Fibroblast of skin of right biceps (primary cell): ENCODE measurements at regions not wholly inside any gene's neighbourhood (a gene's known extent, or its start where the extent isn't known, plus 50 kb on each side); places are given as distances from the start of the nearest gene placed in this dataset.
A peak's percentile ranks its signal among the peaks of the same experiment; 100 is the strongest.
"Not testable (repeated sequence)": the region's sequence is repeated elsewhere in the genome, so short reads cannot be mapped to it uniquely, and the experiment has no call there.

ENCODE experiments used
- DNase-seq: peaks from one replicate; pipeline ENCODE4 v3.0.0-alpha.2; 2013

DNA sequence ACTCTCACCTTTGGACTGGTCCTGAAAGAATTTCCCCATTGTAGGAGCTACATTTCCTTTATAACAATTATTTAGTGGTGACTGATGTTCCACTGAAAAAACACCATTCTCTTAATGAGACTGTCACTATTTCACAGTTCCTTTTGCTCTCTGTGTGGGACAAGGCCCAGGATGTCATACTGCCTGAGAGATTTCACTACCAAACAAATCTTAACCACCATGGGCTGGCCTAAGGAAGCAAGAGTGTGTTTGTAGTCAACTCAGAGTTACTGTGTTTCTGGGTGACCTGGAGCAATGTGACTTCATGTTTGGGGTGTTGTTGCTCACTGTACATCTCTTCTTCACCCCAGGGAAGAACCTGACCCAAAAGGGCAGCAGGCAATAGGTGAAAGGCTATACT lies 50.1 kb upstream of the ZNF608 start:
- no peak for DNase-seq

DNA sequence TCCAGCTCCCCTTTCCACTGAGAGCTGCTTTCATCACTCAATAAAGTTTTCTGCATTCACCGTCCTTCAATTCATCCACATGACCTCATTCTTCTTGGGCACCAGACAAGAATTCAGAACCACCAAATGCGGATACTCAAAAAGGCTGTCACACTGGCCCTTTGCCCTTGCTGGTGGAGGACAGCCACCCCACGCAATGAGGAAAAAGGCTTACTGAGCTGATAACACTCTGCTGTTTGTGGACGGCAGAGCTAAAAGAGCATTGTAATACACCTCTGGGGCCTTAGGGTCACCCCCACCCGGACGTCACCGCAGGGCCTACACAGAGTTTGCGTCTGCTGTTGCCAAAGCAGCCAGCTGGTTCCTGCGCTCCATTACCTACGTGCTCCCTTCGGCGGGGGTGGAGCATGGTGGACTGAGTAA lies 51.2 kb upstream of the ZNF608 start:
- no peak for DNase-seq

DNA sequence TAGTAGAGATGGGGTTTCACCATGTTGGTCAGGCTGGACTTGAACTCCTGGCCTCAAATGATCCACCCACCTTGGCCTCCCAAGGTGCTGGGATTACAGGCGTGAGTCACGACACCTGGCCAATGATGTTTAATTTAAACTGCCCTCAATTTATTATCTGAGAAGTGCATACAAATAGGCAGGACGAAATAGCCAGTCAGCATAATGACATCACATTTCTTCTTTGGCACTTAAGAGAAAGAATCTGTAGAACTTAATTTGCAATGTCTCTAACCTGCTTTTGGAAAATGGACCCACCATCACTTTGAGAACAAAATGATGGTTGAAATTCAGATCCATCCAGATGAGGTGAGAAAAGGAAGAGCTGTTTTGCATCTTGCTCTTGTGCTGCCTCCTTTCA lies 52.5 kb upstream of the ZNF608 start:
- DNase-seq, result no peak

DNA sequence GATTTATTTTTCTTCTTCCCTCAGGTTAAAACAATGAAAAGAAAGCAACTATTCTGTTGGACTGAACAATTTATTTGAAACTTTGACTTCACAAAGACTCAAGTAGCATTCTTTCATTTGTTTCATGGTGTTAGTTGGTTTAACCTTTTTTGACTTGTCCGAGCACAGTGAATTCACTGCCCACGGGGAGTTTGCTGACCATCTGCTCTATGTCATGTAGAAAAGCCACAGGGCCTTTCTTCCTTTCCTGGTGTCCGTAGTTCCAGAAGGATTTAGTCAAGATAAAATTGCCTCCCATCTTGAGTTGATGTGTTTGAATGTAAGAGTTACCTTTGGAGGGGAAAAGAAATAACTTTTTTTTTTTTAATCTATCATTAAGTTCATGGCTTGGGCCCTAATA lies 55.1 kb upstream of the ZNF608 start:
- DNase-seq, result no peak

DNA sequence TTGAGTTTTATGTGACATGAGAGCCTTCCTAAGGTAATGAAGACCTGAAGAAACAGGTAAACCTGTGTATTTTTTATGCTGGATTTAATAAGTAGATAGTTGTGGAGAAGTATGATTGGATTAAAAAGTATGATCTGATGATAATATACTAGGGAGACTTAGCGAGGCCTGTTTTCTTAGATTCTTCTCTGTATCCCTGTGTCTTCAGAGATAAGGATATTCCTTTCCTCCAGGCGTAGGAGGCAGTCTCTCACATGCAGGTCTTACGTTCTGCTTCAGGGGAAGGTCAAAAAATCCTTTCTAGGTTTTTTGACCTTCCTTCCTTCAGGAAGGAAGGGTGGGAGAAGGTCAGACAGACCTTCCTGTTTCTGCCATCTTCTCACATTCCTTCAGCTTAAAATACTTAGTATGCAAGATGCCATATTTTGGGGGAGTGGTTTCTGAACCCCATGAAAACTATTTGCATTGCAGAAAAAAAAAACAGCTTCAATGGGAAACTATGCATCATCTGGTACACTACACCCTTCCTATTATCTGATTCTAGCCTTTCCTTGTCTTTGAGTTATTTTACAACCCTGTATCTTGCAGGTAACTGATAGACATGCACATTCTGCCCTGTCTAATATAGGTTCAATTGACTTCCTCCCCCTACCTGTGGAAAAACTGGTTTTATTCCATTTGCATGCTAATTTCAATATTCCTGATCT lies 57.3 kb upstream of the ZNF608 start:
- DNase-seq, result no peak

DNA sequence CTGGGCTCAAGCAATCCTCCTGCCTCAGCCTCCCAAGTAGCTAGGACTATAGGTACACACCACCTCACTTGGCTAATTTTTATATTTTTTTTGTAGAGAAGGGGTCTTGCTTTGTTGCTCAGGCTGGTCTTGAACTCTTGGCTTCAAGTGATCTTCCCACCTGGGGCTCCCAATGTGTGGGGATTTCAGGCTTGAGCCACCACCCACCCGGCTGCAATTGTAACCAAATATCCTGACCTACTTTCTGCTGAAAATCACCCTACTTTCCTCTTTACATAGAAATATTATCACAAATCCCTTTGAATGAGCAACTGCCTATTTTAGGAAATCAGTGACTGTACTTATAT lies 59.6 kb upstream of the ZNF608 start:
- no peak for DNase-seq

DNA sequence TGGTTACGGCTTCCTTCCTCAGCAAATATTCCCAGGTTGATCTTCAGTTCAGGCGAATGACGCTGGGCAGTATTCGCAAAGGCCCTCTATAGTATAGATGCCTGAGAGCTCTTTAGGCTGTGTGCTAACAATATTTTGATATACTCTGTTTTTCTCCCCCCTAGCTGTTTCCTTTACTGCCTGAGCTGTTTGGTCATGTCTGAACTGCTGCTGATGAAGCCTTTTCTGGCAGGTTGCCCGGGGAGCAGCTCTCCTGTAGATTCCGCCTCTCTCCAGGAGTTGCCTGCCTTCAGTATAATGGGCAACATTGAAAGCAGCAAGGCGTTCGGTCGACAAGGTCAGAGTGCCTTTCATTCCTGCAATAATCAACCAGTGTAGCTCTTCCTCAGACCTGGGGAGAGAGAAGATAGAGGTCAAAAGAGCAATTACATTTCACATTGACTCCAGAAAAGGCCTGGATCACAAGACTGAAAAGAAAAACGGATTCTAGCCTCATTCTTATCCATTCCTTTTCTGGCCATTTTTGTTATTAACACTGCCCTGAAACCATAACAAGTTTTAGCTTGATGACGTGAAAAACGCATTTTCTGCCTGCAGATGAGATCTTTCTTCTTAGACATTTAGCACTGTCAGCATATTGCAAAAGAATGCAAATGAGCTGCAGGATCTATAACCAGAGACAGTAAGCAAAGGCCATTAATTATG lies 60.1 kb upstream of the ZNF608 start:
- peak; percentile 86 for DNase-seq

DNA sequence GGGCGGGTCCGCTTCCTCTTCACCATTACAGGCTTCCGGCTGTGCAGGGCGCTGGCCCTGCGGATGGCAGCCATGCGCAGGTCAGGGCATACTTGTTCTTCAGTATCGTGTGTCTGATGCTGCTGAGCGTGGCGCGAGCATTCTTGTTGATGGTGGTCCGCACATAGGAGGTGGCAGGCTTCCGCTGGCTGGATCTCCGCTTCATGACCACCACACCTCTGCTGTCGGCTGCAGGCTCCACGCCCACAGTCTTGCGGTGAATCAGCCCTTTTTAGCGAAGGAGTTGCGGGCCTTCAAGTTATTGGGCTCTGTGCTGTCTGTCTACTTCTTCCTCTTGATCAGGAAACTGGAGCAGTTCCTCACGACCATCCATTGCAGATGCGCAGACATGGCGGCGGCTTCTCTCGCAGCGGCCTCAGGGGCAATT lies 62.4 kb upstream of the ZNF608 start:
- no peak for DNase-seq

DNA sequence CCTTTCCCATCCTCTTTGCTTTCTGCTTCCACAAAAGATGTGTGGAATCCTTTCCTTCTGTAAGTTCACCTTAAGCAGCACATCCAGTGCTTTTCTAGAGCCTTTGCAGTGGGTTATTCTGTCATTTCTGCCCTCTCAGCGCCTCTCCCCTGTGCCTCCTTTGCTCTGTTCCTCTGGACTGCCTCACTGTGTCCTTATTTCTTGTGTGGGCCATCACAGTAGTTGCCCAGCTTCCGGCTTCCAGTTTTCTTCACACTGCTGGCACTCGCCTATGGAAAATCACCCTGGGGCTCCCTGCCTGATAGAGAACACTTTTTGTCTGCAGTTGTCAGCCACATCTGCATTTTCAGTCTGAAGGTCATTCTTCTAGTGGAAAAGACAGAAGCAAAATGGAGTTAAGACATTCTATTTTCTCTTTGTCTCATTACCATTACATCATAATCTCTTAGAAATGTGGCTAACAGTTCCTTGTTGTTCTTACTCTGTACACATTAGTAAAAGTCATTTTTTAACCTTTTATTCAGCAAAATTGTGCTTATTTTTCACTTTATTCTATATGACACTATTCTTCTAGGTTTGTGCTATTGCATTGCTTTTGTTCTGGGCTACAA lies 64.1 kb upstream of the ZNF608 start:
- DNase-seq, result no peak

DNA sequence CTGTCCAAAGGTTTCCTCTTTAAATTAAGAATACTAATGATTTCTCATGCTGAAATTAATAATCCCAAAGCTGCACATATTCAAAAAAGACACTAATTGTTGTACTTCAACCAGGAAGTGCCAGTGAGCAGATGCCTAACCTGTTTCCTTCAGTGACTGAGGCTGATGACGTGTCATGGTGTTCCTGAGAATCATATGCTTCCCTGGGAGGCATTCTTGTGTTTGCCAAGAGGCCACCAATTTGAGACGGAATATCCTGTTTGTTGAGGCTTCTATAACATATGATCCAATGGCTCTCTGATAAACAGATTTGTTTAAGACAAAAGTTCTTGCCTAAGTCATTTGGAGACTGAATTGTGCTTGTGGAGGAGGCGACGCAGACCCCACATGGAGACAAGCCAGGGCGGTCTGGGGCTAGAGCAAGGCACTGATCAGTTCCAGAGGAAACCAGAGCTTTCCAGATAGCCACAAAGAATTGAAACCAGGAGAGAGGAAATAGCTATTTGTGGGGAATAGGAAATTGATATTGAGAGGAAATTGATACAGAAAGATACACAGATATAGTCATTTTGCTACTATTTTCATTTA lies 66.4 kb upstream of the ZNF608 start:
- no peak for DNase-seq

DNA sequence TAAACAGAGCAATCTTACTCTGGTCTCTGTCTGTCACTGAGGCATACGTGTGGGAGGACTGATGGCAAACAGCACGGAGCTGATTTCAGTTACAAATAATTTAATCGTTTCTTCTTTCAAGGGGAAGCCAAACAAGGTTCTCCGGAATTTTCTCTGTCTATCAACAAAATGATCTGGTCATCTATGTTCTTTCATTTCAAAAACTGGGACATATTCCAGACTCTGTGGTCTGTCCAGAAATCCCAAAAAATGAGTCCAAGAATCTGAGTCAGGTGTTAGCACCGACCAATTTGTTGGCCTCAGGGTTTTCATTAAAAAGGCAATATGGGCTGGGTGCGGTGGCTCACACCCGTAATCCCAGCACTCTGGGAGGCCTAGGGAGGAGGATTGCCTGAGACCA lies 69.9 kb upstream of the ZNF608 start:
- DNase-seq, result peak; percentile 9

DNA sequence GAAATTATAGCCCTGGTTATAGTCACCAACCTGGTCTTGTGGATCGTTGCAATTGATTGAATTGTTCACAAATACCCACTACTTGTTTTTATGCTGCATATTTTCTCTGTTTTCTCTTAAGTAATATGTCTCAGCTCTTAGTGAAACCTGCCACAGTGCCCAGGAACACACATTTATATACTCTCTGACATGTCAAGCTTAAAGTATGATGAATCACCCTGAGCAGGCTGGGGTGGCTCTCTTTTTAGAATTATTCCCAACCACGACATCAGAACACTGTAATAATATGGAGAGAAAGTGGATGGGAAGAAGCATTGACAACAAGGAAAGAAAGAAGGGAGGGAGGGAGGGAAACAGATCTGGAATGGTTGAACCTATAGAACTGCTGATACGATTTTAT lies 72.8 kb upstream of the ZNF608 start:
- peak; percentile 7 for DNase-seq

DNA sequence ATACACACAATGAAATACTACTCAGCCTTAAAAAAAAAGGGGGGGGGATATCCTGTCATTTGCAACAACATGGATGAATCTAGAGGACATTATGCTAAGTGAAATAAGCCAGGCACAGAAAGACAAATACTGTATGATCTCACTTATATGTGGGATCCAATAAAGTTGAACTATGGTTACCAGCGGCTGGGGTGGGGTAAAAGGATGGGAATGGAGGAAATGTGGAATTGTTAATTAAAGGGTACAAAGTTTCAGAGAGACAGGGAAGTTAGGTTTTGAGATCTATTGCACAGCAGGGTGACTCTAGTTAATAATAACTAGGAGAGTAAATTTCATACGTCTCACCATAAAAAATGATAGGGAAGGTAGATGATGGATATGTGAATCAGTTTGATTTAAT lies 76.2 kb upstream of the ZNF608 start:
- no peak for DNase-seq

DNA sequence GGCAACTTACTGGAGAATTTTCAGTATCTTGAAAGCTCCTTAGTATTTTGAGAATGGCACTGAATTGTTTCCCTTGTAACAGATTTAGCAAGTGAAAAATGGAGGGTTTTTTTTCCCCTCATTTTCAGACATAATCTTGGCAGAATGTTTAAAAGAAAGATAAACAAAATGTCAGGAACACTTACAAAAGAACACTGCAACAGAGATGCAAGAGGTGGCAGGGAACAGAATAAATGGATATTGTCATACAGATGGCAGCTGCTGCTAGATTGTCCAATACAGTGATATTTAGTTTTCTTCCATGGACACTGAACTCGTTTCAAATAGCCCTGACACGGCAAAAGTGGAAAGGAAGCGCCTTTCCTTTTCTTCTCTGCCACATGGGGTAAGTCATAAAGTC lies 76.9 kb upstream of the ZNF608 start:
- DNase-seq, result no peak

DNA sequence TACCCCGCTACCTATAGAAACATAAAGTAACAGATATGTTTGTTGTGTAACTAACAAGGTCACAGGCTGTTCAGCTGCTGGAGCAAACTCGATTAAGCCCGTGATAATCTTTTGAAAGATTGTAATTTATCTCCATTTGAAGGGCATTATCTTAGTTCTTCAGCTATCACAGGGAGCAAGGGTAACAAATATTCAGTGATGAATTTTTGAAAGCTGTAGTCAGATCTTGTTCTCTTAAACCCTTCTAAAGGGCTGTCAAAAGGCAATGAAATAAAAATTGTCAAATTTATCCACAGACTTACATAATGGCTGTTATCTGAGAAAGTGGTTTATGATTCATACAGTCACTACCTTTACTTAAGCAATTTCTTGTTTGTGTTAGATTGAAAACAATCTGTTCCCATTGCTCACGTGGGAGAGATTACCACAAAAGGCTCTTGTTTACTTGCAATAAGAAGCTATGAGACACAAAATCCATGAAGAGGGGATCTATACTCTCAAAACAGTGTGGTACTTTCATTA lies 78.3 kb upstream of the ZNF608 start:
- peak; percentile 44 for DNase-seq

DNA sequence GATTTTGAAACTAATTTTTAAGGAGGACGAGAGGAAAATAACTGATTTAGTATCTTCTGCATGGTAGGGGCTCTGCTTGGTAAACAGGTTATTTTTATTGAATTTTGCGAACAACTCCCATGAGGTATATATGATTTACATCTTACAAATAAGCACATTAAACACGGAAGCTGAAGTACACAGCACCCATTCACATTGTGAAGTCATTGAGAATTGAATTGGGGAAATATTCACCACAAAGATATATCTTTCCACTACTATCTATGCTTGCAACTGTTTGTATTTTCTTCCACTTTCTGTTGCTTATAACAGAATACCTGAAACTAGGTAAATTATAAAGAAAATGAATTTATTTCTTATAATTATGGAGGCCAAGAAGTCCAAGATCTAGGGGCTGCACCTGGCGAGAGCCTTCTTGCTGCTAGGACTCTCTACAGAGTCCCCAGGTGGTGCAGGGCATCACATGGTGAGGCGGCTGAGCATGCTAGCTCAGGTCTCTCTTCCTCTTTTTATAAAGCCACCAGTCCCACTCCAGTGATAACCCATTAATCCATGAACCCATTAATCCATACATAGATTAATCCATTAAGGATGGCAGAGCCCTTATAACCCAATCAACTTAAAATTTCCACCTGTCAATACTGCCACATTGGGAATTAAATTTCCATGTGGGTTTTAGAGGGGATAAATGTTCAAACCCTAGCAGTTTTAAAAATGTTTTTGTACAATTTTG lies 79.0 kb upstream of the ZNF608 start:
- DNase-seq, result no peak

DNA sequence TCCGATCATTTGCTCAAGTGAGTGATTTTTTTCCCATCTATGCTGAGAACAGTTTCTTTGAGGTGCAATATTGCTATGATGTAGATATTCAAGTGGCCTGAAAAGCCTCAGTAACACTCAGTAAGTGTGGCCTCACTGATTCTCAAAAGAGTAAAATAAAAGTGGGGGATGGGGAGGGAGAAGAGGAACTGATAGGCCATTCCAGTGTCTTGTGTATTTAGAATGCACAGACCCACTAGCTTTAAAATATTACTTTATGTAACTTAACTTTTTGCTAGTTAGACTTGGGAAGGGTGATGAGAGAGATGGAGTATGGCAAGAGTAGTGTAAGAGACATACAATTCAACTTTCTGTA lies 79.5 kb upstream of the ZNF608 start:
- DNase-seq, result no peak

DNA sequence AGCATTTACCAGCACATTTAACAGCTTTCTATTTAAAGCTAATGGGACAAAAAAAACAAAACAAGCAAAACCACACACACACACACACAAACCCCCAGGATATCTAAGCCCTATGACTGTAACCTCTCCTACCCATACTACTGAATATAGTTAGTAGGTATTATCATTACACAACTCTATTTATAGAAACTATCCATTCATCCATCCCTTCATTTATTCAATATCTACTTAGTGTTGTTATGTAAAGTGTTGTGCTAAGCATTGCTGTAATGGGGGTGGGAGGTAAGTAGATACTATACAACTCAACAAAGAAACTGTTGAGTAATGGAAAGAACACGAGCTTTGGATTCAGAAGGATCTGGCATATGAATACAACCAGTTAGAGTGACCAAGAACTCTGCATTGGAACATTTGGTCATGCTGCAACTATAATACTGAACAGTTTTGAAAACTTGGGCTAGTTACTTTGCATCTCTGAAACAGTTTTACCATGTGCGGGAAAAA lies 82.3 kb upstream of the ZNF608 start:
- no peak for DNase-seq

DNA sequence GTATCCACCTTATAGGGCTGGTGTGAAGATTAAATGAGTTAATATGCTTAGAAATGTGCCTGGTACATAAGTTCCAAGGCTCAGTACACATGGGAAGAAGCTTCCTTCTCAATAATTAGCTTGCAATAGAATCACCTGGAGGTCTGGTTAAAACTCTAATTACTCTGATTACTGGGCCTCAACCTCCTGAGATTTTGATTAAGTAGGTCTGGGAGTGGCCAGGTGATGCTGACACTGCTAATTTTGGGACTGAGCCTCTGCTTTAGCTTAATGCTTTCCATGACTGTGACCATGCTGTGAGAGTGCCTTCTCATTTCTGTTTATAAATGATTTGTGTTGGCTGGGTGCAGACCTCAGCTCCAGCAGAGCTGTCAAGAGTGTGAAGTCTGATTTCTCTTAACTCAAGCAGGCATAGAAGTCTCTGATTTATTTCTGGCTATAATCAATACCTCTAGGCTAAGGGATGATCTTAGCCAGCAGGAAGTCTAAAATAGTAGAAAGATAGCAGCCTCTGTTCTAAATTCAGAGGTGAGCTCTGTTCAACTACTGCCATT lies 85.3 kb upstream of the ZNF608 start:
- no peak for DNase-seq

DNA sequence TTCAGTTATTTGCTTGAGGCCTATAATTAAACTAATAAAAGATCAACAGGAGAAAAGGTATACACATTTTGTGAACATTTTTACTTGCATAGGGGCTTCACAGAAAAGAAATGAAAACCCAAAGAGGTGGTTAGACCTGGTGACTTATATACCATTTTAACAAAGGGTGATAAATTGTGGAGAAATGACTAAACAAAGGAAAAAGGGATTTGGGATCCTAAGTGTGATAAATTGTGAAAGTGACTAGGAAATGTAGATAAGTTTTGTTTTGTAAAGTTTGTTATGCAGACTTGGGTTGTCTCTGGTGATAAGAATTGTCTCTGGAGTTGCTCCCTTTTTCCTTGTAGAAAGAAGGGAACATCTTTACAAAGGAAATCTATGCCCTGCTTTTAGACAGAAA lies 86.1 kb upstream of the ZNF608 start:
- DNase-seq, result no peak

DNA sequence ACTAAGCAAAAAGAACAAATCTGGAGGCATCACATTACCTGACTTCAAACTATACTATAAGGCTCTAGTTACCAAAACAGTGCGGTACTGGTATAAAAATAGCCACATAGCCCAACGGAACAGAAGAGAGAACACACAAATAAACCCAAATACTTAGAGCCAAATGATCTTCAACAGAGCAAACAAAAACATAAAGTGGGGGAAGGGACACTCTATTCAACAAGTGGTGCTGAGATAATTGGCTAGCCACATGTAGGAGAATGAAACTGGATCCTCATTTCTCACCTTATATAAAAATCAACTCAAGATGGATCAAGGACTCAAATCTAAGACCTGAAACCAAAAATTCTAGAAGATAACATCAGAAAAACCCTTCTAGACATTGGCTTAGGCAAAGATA lies 89.9 kb upstream of the ZNF608 start:
- DNase-seq, result not testable (repeated sequence)

DNA sequence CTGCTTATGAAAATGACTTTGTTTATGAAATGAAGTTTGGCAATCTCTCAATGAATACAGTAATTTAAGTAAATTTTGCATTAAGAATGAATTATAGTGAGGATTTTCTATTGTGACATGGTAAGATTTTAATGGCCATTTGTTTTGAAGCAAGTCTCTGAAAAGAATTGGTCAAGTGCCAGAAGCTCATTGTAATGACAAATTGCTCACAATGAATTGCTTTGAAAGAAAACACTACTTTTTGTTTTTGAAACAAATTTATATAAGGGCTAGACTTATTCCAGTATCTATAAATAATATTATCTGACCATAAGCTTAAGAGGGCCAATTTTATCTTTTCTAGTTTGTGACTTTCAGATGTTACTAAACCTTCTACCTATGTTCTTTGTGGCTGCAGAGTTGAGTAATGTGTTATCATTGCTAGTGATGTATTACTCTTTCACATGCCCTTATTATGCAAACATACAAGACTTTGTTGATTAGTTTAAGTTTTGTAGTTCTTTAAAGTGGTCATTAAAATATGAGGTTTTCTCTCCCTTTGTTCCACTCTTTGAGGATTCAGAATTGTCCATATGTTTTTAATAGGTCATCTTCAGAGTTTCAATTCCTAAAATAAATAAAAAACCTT lies 93.0 kb upstream of the ZNF608 start:
- no peak for DNase-seq
